Fibroblast of skin of back (primary cell): ENCODE measurements at regions not wholly inside any gene's neighbourhood (a gene's known extent, or its start where the extent isn't known, plus 50 kb on each side); places are given as distances from the start of the nearest gene placed in this dataset.
"Not testable (repeated sequence)": the region's sequence is repeated elsewhere in the genome, so short reads cannot be mapped to it uniquely, and the experiment has no call there.

Experiments used
- DNase-seq: peaks from one replicate; pipeline ENCODE4 v3.0.0-alpha.2; 2013

GRCh38 chr11:104774578-104774977 lies 123.7 kb downstream of the CASP12 start:
- no peak for DNase-seq

GRCh38 chr11:104772806-104773241 lies 125.4 kb downstream of the CASP12 start:
- peak; percentile 93 for DNase-seq

GRCh38 chr11:104771763-104772162 lies 126.5 kb downstream of the CASP12 start:
- no peak for DNase-seq

- not testable (repeated sequence) for DNase-seq
Measured at GRCh38 chr11:104771046-104771445, 127.2 kb downstream of the CASP12 start.

- no peak for DNase-seq
Measured at GRCh38 chr11:104765401-104766095, 132.7 kb downstream of the CASP12 start.

GRCh38 chr11:104764710-104765045 lies 133.6 kb downstream of the CASP12 start:
- no peak for DNase-seq

GRCh38 chr11:104763930-104764709 lies 134.1 kb downstream of the CASP12 start:
- DNase-seq: no peak

GRCh38 chr11:104761511-104761910 lies 136.7 kb downstream of the CASP12 start:
- no peak for DNase-seq

GRCh38 chr11:104759464-104759863 lies 138.8 kb downstream of the CASP12 start:
- DNase-seq: no peak

- no peak for DNase-seq
Measured at GRCh38 chr11:104738918-104739317, 159.3 kb downstream of the CASP12 start.

GRCh38 chr11:104738208-104738607 lies 160.1 kb downstream of the CASP12 start:
- no peak for DNase-seq

GRCh38 chr11:104736502-104736901 lies 161.8 kb downstream of the CASP12 start:
- DNase-seq: no peak

GRCh38 chr11:104734998-104735397 lies 163.3 kb downstream of the CASP12 start:
- no peak for DNase-seq

- no peak for DNase-seq
Measured at GRCh38 chr11:104731890-104732289, 166.4 kb downstream of the CASP12 start.

GRCh38 chr11:104728927-104729326 lies 169.3 kb downstream of the CASP12 start:
- no peak for DNase-seq

- DNase-seq: no peak
Measured at GRCh38 chr11:104727768-104728167, 170.5 kb downstream of the CASP12 start.

GRCh38 chr11:104727095-104727494 lies 171.2 kb downstream of the CASP12 start:
- no peak for DNase-seq

GRCh38 chr11:104725796-104726408 lies 172.4 kb downstream of the CASP12 start:
- no peak for DNase-seq

GRCh38 chr11:104713401-104713800 lies 184.9 kb downstream of the CASP12 start:
- no peak for DNase-seq

- DNase-seq: peak; percentile 14
Measured at GRCh38 chr11:104705490-104706190, 192.6 kb downstream of the CASP12 start.

- DNase-seq: no peak
Measured at GRCh38 chr11:104704888-104705287, 193.4 kb downstream of the CASP12 start.

GRCh38 chr11:104704146-104704830 lies 194.0 kb downstream of the CASP12 start:
- DNase-seq: no peak
